H7 (cell line): ENCODE measurements at regions not wholly inside any gene's neighbourhood (a gene's known extent, or its start where the extent isn't known, plus 50 kb on each side); places are given as distances from the start of the nearest gene placed in this dataset.
"Not testable (repeated sequence)": the region's sequence is repeated elsewhere in the genome, so short reads cannot be mapped to it uniquely, and the experiment has no call there.

Source experiments
- DNase-seq: peaks from one replicate; pipeline ENCODE4 v3.0.0; 2012
- H3K27me3 ChIP-seq: 2 replicates; pipeline ENCODE4 v1.6.0; 2011; ENCODE audit warnings: mild to moderate bottlenecking, low read length; ENCODE audit not compliant: control insufficient read depth, insufficient read depth
- H3K36me3 ChIP-seq: replicated peaks from 2 replicates; pipeline ENCODE4 v1.5.1; 2011; ENCODE audit warnings: low read length; ENCODE audit not compliant: control insufficient read depth, insufficient read depth
- H3K4me3 ChIP-seq: 2 replicates; pipeline ENCODE4 v1.5.1; 2011; ENCODE audit warnings: low read depth, mild to moderate bottlenecking, control low read depth, low read length, moderate library complexity; ENCODE audit not compliant: insufficient read depth

DNA sequence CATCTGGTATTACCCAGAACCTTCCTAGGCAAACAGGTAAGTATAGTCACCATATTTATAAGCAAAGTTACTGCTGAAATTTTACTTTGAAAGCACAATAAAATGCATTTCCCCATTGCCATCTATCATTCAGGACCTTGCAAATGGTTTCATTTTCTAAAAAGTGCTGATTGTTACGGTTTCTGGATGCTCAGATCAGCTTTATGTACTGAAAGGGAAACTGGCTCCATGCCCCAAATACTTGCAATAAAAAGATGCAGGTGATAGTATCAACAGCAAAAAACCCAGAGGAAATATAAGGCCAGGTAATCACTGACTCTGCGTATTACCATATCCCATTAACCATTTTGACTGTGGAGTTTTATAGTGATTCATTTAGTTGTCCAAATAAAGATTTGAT lies 1150.7 kb upstream of the CRIM1 start:
- no peak overlapping the region for H3K4me3 ChIP-seq
- DNase-seq, result no peak
- no peaks in the 10 kb centered on the region for H3K27me3 ChIP-seq
- H3K36me3 ChIP-seq, result no peaks in the 10 kb centered on the region

DNA sequence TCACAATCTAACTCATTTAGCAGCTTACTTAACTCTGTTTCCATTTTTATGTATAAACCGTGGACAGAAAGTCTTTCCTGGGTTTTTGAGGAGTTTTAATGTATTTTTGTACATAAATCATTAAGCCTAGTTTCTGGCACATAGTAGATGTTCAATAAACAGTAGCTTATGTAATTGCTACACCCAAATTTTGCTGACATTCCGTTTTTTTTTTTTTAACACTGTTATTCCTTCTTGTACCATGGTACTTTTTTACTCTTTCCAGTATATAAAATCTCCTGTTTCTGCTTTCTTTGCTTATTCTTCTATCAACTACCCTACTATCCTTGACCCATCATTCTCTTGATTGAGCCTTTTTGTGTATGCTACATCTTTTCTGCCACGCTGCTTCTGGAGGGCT lies 1151.3 kb upstream of the CRIM1 start:
- Histone ChIP-seq H3K4me3 (no peak overlapping the region), H3K36me3 (no peaks in the 10 kb centered on the region), H3K27me3 (no peaks in the 10 kb centered on the region)
- DNase-seq, result no peak

DNA sequence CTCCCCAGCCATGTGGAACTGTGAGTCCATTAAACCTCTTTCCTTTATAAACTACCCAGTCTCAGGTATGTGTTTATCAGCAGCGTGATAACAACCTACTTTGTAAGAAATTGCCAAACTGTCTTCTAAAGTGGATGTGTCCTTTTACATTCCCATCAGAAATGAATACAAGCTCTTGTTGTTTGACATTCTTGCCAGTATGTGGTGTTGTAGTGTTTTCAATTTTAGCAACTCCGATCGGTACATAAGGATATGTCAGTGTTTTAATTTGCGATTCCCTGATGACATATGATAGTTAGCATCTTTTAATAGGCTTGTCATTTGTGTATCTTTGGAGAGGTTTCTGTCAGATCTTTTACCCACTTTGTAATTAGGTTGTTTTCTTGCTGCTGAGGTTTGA lies 1156.3 kb upstream of the CRIM1 start:
- H3K4me3 ChIP-seq, result no peak overlapping the region
- no peaks in the 10 kb centered on the region for H3K36me3 ChIP-seq
- no peak for DNase-seq
- no peaks in the 10 kb centered on the region for H3K27me3 ChIP-seq

DNA sequence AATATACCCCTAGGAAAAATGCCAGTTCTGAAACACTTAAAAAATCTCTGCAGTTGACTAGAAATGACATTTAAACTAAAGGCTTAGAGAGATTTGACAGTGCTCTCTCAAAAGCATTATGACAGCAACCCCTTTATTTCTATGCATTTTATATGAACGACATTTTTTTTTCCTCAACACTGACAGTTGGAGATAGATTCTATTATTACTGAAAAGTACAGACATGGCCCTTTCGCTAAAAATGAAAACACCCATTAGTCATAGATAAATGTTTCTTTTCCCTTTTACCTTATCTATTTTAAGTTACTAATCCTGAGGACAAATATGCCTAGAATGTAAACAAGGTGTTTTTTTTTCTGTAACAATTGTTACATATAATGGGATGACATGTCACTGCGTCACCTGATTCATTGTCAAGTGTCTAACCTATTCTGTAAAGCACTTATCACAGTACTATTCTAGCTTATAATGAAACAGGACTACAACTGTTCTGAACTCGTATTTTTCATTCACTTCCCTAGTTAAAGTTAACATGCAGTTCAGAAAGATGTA lies 1169.6 kb upstream of the CRIM1 start:
- H3K36me3 ChIP-seq, result no peaks in the 10 kb centered on the region
- H3K4me3 ChIP-seq, result no peak overlapping the region
- no peaks in the 10 kb centered on the region for H3K27me3 ChIP-seq
- no peak for DNase-seq

DNA sequence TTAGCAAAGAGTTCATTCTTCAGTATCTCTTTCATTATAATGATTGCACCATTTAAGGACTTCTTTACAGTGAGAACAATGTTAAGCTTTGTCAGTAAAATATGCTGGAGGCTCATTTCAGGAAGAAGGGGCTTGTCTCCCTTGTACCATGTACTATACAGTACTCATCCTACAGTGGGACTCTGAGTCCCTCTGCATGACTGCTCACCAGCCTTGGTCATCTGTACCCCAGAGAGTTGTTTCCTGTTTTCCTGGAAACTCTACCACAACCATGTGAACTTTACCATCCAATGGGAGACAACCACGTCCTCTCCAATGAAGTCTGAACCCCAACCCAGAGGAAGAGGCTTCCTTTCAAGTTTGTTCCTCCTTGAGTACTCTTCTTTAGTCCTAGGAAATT lies 1171.1 kb upstream of the CRIM1 start:
- DNase-seq, result no peak
- Histone ChIP-seq H3K36me3 (no peaks in the 10 kb centered on the region), H3K4me3 (no peak overlapping the region), H3K27me3 (peaks cover 3% of the 10 kb centered on the region; the same call in 1 of the 2 replicates)

DNA sequence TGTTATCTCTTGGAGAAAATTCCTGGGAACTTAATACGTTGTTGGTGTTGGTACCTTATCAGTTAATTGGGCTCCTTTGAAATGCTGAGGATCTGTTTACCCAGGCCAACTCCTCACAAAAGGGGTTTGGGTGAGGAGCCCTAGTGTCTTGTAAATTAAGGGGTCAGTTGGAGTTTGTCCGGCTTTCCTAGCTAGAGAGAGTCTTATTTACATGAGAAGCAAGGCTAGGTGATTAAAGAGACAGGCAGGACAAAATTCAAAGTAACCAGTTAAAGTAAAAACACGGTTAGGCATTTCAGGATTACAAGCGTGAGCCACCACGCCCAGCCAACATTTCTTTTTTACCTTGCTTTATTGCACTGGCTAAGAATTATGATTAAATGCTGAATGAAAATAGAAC lies 1178.9 kb upstream of the CRIM1 start:
- H3K27me3 ChIP-seq, result peaks cover 45% of the 10 kb centered on the region
- H3K4me3 ChIP-seq, H3K36me3 ChIP-seq: not testable (repeated sequence)
- peak; percentile 1 for DNase-seq

DNA sequence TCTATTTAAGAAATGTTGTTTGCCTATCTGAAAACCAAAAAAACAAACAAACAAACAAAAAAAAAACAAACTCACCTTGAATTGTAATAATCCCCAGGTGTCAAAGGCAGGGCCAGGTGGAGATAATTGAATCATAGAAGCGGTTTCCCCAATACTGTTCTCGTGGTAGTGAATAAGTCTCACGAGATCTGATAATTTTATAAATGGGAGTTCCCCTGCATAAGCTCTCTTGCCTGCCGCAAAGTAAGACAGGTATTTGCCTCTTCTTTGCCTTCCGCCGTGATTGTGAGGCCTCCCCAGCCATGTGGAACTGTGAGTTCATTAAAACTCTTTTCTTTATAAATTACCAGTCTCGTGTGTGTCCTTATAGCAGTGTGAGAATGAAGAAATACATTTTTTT lies 1180.7 kb upstream of the CRIM1 start:
- H3K27me3 ChIP-seq, result peaks cover 42% of the 10 kb centered on the region
- DNase-seq, result no peak

DNA sequence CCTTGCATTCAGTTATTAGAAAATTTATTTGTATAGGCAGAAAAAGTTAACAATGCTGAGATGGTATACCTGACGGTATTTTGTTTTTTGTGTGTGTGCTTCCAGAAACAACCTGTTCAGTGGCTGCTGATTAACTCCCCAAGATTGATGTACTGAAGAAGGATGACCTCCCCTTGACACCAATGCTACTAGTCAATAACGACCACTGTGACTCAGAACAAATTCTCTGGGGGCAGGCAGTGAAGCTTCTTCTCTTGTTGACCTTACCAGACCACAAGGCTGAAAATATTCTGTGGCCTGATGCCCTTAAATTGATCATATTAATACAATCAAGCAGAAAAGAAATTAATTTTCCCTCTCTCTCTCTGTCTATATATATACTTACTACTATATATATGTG lies 1182.9 kb upstream of the CRIM1 start:
- Histone ChIP-seq H3K36me3 (no peaks in the 10 kb centered on the region), H3K27me3 (peaks cover 29% of the 10 kb centered on the region), H3K4me3 (no peak overlapping the region)
- no peak for DNase-seq

More for the DNA sequence above, 1180.7 kb upstream of the CRIM1 start:
- H3K4me3 ChIP-seq, result no peak overlapping the region
- H3K36me3 ChIP-seq, result no peaks in the 10 kb centered on the region

DNA sequence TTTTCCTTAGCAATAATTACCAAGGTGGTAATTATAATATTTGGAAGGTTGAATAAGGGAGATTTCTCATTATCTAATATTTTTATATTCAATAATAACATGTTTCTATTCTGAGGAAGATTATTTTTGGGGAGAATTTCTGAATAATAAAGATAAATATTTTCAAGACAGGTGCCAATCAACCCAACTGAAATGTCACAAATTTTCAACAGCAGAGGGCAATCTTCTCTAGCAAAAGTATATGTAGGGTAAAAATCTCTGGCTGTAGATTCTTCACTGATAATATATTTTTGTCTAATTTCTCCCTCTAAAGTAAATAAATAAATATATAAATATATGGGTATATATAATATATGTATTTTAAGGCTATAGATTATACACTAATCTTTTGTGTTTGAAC lies 1187.2 kb upstream of the CRIM1 start:
- DNase-seq, result peak; percentile 4

DNA sequence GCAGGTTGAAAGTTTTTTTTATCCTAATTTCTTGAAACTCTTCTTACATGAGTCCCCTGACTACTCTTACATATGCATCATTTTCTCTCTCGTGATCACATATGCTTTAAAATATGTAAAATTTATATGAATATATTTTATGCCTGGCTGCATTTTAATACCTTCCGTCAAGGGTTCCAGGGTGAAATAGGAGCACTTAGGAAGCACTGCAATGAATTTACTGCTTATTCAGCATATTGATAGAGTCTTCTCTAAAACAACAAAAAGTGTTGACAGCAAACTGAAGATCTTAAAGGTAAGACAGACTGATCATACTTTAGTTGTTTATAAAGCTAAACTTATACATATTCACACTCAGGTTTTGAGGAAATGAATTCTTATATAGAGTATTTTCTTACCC lies 1191.6 kb upstream of the CRIM1 start:
- Histone ChIP-seq H3K36me3 (no peaks in the 10 kb centered on the region), H3K4me3 (no peak overlapping the region), H3K27me3 (no peaks in the 10 kb centered on the region)
- no peak for DNase-seq

More for the DNA sequence above, 1187.2 kb upstream of the CRIM1 start:
- Histone ChIP-seq H3K36me3 (no peaks in the 10 kb centered on the region), H3K4me3 (no peak overlapping the region), H3K27me3 (peaks cover 6% of the 10 kb centered on the region)

DNA sequence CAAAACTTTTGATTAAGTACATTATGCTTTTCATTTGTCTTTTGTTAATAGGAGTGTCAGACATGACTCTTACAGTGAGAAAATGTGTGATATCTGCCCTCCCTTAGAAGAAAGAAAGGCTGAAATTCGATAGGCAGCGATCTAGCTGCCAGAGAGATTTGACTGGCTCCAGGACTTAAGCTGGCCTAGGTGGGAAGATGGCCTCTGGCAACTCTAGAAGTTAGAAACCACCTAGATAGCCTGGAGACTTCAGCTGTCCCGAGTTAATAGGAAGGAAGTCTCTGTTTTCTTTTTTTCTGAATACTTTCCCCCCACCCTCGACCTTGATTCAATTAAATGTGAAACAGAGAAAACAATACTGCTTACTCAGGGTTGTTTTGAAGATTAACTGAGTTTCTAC lies 1194.7 kb upstream of the CRIM1 start:
- H3K4me3 ChIP-seq, result no peak overlapping the region
- H3K27me3 ChIP-seq, result no peaks in the 10 kb centered on the region
- DNase-seq, result no peak
- no peaks in the 10 kb centered on the region for H3K36me3 ChIP-seq

DNA sequence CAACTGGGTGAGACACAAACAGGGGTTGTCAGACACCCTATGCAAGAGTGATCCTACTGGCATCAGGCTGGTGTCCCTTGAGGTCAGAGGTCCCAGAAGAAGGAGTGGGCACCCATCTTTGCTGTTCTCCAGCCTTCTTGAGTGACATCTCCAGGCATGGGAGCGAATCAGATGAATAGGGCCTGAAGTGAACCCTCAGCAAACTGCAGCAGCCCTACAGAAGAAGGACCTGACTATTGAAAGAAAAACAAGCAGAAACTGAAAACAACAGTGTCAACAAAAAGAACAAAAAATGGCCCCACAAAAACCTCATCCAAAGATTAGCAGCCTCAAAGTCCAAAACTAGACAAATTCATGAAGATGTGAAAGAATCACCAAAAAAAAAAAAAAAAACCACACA lies 1229.7 kb upstream of the CRIM1 start:
- H3K27me3 ChIP-seq, result no peaks in the 10 kb centered on the region
- no peaks in the 10 kb centered on the region for H3K36me3 ChIP-seq
- DNase-seq, result no peak
- H3K4me3 ChIP-seq, result no peak overlapping the region

DNA sequence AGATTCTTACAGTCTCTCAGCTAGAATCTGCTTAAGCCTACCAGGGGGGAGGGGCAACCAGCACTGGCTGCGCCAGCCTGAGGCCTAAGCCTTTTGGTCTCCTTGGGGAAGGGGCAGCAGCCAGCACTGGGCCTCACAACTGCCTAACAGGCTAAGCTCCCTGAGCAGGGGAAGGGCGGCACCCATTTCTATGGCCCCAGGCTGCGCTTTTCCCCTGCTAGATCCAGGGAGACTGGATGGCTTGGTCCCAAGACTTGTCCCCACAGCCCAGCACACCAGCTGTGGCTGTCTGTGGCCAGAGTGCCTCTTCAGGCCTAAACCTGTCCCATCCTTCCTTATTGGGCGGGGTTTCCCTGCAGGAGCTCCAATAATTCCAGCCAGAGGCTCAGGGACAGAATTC lies 1230.3 kb upstream of the CRIM1 start:
- no peaks in the 10 kb centered on the region for H3K27me3 ChIP-seq
- DNase-seq, result no peak
- no peaks in the 10 kb centered on the region for H3K36me3 ChIP-seq
- no peak overlapping the region for H3K4me3 ChIP-seq

DNA sequence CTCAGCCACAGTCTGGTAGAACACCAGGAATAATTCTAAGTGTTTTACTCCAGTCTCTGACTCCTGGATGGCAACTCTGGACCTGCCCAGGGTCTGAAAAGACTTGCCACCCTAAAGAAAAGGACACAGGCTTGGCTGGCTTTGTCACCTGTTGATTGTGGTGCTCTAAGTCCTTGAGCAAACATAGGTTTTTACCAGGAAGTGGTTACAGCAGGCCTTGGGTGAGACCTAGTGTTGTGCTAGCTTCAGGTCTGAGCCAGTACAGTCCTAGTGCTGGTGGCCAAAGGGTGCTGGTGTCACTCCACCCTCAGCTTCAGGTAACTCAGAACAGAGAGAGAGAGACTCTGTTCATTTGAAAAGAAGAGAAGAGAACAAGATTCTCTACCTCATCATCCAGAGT lies 1239.4 kb upstream of the CRIM1 start:
- Histone ChIP-seq H3K4me3 (no peak overlapping the region), H3K27me3 (no peaks in the 10 kb centered on the region), H3K36me3 (no peaks in the 10 kb centered on the region)
- no peak for DNase-seq

DNA sequence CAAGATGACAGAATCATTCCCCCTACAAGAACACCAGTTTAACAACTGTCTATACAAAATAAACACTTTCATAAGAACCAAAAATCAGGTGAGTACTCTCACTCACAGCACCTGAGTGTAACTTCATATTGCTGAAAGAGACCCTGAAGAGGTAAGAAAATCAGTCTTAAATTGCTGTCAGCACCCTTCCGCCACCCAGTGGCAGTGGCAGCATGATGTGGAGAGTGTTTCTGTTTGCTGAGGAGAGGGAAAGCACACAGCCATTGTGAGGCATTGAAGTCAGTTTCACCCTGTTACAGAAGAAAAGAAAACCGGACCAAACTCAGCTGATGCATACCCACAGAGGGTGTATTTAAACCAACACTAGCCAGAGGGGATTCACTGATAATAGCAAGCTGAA lies 1240.8 kb upstream of the CRIM1 start:
- DNase-seq, result peak; percentile 42
- Histone ChIP-seq H3K36me3 (no peaks in the 10 kb centered on the region), H3K4me3 (no peak overlapping the region), H3K27me3 (no peaks in the 10 kb centered on the region)

DNA sequence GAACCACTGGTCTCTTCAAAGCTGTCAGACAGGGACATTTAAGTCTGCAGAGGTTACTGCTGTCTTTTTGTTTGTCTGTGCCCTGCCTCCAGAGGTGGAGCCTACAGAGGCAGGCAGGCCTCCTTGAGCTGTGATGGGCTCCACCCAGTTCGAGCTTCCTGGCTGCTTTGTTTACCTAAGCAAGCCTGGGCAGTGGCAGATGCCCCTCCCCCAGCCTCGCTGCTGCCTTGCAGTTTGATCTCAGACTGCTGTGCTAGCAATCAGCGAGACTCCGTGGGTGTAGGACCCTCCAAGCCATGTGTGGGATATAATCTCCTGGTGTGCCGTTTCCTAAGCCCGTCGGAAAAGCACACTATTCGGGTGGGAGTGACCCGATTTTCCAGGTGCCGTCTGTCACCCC lies 1243.2 kb upstream of the CRIM1 start:
- not testable (repeated sequence) for H3K36me3 ChIP-seq, DNase-seq, H3K27me3 ChIP-seq, H3K4me3 ChIP-seq
